WTC11 (cell line): ENCODE measurements at regions not wholly inside any gene's neighbourhood (a gene's known extent, or its start where the extent isn't known, plus 50 kb on each side); places are given as distances from the start of the nearest gene placed in this dataset.
A peak's percentile ranks its signal among the peaks of the same experiment; 100 is the strongest.

Experiments used
- ATAC-seq: fragments of 200-7000 bp; cut with Tn5 transposase; 2 replicates; pipeline ENCODE4 v1.10.0; 2021; ENCODE audit warnings: mild to moderate bottlenecking, moderate library complexity
- CTCF ChIA-PET: fragments of 300-600 bp; sonication (Branson Sonifier 250); formaldehyde crosslinking; loops from one replicate; lab custom pipeline; 2021; ENCODE audit warnings: antibody characterized with exemption; lab: Charles Lee
- POLR2A ChIA-PET: fragments of 350-600 bp; sonication (Branson Sonifier 250); formaldehyde crosslinking; loops from one replicate; lab custom pipeline; 2021; ENCODE audit warnings: antibody characterized with exemption; lab: Charles Lee
- DNase-seq: peaks from one replicate; pipeline ENCODE4 v3.0.0; 2021; ENCODE audit warnings: low spot score
- H3K27ac Mint-ChIP-seq: 2 replicates; pipeline ENCODE4 v1.8.0; 2021; ENCODE audit warnings: mixed read lengths
- H3K27me3 Mint-ChIP-seq: 2 replicates; pipeline ENCODE4 v1.8.0; 2021; ENCODE audit warnings: low read depth, mild to moderate bottlenecking, moderate library complexity, mixed read lengths
- H3K36me3 Mint-ChIP-seq: 2 replicates; pipeline ENCODE4 v1.8.0; 2021; ENCODE audit warnings: mixed read lengths
- H3K4me1 Mint-ChIP-seq: 2 replicates; pipeline ENCODE4 v1.8.0; 2022; ENCODE audit warnings: mixed read lengths
- H3K4me3 Mint-ChIP-seq: 2 replicates; pipeline ENCODE4 v1.8.0; 2021; ENCODE audit warnings: mild to moderate bottlenecking, moderate library complexity, mixed read lengths
- H3K9me3 Mint-ChIP-seq: 2 replicates; pipeline ENCODE4 v1.8.0; 2021; ENCODE audit warnings: mixed read lengths
- AR ChIP-seq: fragments of 250-450 bp; sonication (Bioruptor Pico); IDR thresholded peaks from 2 replicates; pipeline ENCODE4 v1.9.0; 2021; ENCODE audit warnings: mild to moderate bottlenecking
- ATF1 ChIP-seq: sonication (generic); formaldehyde crosslinking; IDR thresholded peaks from 2 replicates; pipeline ENCODE4 v1.8.1; 2023; ENCODE audit warnings: mild to moderate bottlenecking, moderate library complexity, missing genetic modification reagents
- ATF3 ChIP-seq: sonication (generic); formaldehyde crosslinking; conservative IDR thresholded peaks from 2 replicates; pipeline ENCODE4 v1.8.1; 2022; ENCODE audit warnings: mild to moderate bottlenecking, missing genetic modification reagents
- CTCF ChIP-seq: fragments of 200-600 bp; IDR thresholded peaks from 2 replicates; pipeline ENCODE4 v1.8.0; 2022; ENCODE audit warnings: antibody characterized with exemption
- ETV6 ChIP-seq: sonication (generic); formaldehyde crosslinking; IDR thresholded peaks from 2 replicates; pipeline ENCODE4 v1.8.1; 2022; ENCODE audit warnings: mild to moderate bottlenecking, missing genetic modification reagents
- GABPB1 ChIP-seq: sonication (generic); formaldehyde crosslinking; IDR thresholded peaks from 2 replicates; pipeline ENCODE4 v1.8.1; 2023; ENCODE audit warnings: mild to moderate bottlenecking, missing genetic modification reagents
- GRHL2 ChIP-seq: fragments of 250-450 bp; sonication (Bioruptor Pico); IDR thresholded peaks from 2 replicates; pipeline ENCODE4 v1.8.0; 2022; ENCODE audit warnings: mild to moderate bottlenecking, moderate library complexity; ENCODE audit not compliant: insufficient replicate concordance, severe bottlenecking
- IRF1 ChIP-seq: sonication (generic); formaldehyde crosslinking; IDR thresholded peaks from 2 replicates; pipeline ENCODE4 v1.8.0; 2023; ENCODE audit warnings: missing genetic modification reagents
- JAZF1 ChIP-seq: fragments of 250-450 bp; sonication (Bioruptor Pico); IDR thresholded peaks from 2 replicates; pipeline ENCODE4 v1.9.0; 2021; ENCODE audit warnings: moderate library complexity, mild to moderate bottlenecking, inconsistent platforms
- NFATC4 ChIP-seq: fragments of 250-450 bp; sonication (Bioruptor Pico); IDR thresholded peaks from 2 replicates; pipeline ENCODE4 v1.9.0; 2021; ENCODE audit warnings: mild to moderate bottlenecking
- OVOL2 ChIP-seq: fragments of 250-450 bp; sonication (Bioruptor Pico); IDR thresholded peaks from 2 replicates; pipeline ENCODE4 v1.9.0; 2021; ENCODE audit warnings: mild to moderate bottlenecking, borderline replicate concordance
- PREB ChIP-seq: sonication (generic); formaldehyde crosslinking; IDR thresholded peaks from 2 replicates; pipeline ENCODE4 v1.8.1; 2022; ENCODE audit warnings: mild to moderate bottlenecking, missing genetic modification reagents, moderate library complexity, borderline replicate concordance
- ZNF263 ChIP-seq: sonication (generic); formaldehyde crosslinking; IDR thresholded peaks from 2 replicates; pipeline ENCODE4 v1.8.1; 2022; ENCODE audit warnings: low read depth, mild to moderate bottlenecking, moderate library complexity, missing genetic modification reagents
- ZSCAN18 ChIP-seq: fragments of 250-450 bp; sonication (Bioruptor Pico); IDR thresholded peaks from 2 replicates; pipeline ENCODE4 v2.1.2; 2022; ENCODE audit warnings: mild to moderate bottlenecking, moderate library complexity

- TF ChIP-seq ATF3 (CRISPR knock-in tag) = no peak
- TF ChIP-seq AR = no peak
- no peak for TF ChIP-seq OVOL2
- no peak for TF ChIP-seq JAZF1 (CRISPR knock-in tag)
- TF ChIP-seq GRHL2 = no peak
- no peak for TF ChIP-seq ATF1 (CRISPR knock-in tag)
- TF ChIP-seq NFATC4 = no peak
Observed at GRCh38 chr9:89943728-89944127, 338.9 kb downstream of the GADD45G start (continued).

- H3K4me3 Mint-ChIP-seq = no peak overlapping the region
- 0 out of 2 replicates have a peak, but pooled peaks cover 4% of the 10 kb centered on the region for H3K9me3 Mint-ChIP-seq
- TF ChIP-seq GABPB1 (CRISPR knock-in tag) = no peak
- TF ChIP-seq IRF1 (CRISPR knock-in tag) = no peak
- 0 out of 2 replicates have a peak, but pooled peaks have one; percentile 8 for TF ChIP-seq ZSCAN18 (CRISPR knock-in tag)
- peak; percentile 52; the same call in 1 of the 2 replicates for TF ChIP-seq CTCF
- peaks cover 9% of the 10 kb centered on the region for H3K4me1 Mint-ChIP-seq
- peak; percentile 92 for ATAC-seq
- CTCF ChIA-PET = interaction anchor here (0.7 to 5.0 kb wide), 8 partner anchors 10 to 351 kb away, joined by 3 to 25 read pairs (median 4); no protein-coding TSS in a partner anchor
- no peaks in the 10 kb centered on the region for H3K36me3 Mint-ChIP-seq
- H3K27ac Mint-ChIP-seq = no peak overlapping the region
- POLR2A ChIA-PET = no interaction called here
- DNase-seq = peak; percentile 50
- no peaks in the 10 kb centered on the region for H3K27me3 Mint-ChIP-seq
Observed at GRCh38 chr9:89945133-89945532, 340.3 kb downstream of the GADD45G start.

- peaks cover 9% of the 10 kb centered on the region for H3K4me1 Mint-ChIP-seq
- H3K27ac Mint-ChIP-seq = no peak overlapping the region
- no peaks in the 10 kb centered on the region for H3K36me3 Mint-ChIP-seq
- ATAC-seq = no peak
- no peak for DNase-seq
- 0 out of 2 replicates have a peak, but pooled peaks cover 6% of the 10 kb centered on the region for H3K9me3 Mint-ChIP-seq
- TF ChIP-seq ETV6 (CRISPR knock-in tag) = no peak
- no peak for TF ChIP-seq ZNF263
- TF ChIP-seq PREB (CRISPR knock-in tag) = no peak
- POLR2A ChIA-PET = no interaction called here
- H3K4me3 Mint-ChIP-seq = no peak overlapping the region
- no peaks in the 10 kb centered on the region for H3K27me3 Mint-ChIP-seq
- CTCF ChIA-PET = interaction anchor here (1.0 to 5.0 kb wide), 2 partner anchors 344 to 353 kb away, joined by 3 to 25 read pairs; no protein-coding TSS in a partner anchor
Observed at GRCh38 chr9:89946741-89947140, 341.9 kb downstream of the GADD45G start.
